Stimulated activated CD4-positive, alpha-beta T cell treated with anti-CD3 and anti-CD28 coated beads, Interleukin-12 subunit alpha, Interleukin-12 subunit beta, amount 100 ng/mL, for 48 hours (primary cell): ENCODE measurements at regions not wholly inside any gene's neighbourhood (a gene's known extent, or its start where the extent isn't known, plus 50 kb on each side); places are given as distances from the start of the nearest gene placed in this dataset.

Source experiments
- DNase-seq, 3 donors: peaks; one replicate each; pipeline ENCODE4 v3.0.0-alpha.2; 2020; ENCODE audit warnings: low read depth in 2 of 3, low spot score in 1 of 3

DNA sequence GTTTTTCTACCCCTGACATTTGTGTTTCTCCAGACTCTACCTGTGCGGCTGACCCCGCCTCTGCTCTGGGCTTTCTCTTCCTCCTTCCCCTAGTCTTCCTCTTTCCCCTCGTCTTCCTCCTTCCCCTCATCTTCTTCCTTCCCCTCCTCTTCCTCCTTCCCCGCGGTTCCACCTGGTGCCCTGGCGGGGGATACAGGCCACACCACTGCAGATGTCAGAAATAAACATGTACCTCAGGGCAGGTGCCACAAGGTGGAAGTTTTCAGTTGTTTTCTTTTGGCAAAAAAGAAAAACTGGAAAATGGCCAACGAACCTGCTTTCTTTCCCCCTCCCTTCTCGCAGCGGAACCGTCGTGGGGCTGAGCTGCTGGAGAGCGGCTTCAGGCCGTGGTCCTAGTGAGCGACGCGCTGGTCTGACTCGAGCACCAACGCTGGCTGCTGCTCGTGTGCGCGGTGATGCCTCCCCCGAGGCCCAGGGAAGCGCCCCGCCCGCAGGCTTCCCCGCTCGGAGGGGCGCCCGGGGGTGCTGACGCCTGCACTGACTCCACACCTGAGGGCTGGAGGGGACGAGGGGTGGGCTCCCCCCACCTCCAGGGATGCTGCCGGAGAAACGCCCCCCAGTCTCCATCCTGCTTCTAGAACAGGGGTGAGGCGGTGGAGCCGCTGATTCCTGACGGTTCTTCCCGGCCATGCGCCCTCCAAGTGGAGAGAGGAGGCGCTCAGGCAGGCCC lies 83.7 kb upstream of the ZNF516 start:
- no peak for DNase-seq

DNA sequence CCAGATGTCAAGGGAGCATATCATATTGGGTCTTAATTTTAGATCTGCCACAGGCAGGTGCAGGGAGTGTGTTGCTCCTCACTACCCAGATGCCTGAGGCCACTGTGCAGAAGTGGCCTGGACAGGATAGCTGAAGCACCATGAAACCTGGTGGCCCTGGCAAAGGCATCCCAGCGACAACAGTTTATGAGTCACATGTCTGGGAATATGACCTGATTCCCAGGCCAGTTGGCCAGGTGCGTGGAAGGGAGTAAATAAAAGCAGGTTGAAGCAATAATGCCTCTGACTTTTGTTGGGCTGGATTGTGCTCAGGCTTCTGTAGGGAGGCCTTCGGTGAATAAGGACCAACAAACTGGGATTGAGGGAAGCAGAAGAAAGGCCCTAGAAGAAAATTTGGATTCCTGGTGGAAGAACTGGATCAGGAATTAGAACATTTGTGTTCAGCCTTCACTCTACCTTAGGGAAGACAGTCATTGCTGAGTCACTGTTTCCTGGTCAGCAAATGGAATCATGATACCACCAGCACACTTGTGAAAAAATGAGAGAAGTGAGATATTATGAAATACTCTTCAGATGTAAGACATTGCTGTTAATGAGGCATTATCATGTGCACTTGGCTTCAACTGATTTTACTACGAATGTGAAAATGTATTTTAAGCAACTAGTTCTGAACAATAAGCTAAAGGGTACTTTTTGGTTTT lies 78.4 kb upstream of the ZNF516 start:
- no peak for DNase-seq

DNA sequence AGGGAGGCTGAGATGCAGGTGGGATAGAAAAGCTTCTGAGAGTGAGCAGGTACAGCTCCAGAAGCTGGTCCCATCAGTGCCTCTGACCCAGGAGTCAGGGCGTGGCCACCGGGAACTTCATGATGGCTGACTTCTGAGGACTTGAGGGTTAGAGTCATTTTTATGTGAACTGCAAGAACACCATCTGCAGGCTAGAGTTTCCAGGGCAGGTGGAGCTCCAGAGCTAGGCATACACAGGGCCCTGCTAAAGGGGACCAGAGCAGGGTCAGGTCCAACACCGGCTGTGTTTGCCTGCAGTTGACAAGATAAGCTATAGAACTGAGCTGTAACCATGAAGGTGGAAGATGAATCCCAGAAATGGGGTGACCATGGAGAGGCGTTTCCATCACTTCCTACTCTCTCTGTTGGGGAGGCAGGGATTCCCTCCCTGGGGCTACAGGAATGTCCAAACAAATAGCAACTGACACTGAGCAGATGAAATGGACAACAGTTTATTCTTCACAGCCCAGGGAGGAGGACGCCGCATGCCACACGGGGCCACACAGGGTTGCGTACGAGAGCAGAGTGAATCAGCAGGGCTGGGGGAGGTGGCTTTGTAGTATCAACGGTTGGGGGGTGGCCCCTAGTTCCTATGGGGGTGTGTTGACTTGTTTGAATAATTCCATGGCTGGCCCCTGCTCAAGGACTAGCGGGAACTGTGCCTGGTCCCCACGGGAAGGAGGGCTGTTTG lies 77.6 kb upstream of the ZNF516 start:
- DNase-seq: no peak

DNA sequence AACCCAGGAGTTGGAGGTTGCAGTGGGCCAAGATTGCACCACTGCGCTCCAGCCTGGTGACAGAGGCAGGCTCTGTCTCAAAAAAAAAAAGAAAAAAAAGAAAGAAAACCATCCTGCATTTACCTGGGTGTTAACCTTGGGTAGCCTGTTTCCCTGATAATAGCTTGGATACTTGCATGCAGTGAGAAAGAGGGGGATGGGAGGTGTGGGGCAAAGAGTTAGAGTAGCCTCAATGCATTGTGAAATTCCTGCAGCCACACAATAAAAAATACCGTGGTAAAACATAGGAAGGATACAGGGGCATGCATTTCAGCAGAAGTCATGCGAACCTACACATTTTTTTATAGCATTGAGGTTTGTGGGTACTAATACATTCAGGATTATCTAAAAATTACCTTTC lies 76.6 kb upstream of the ZNF516 start:
- no peak for DNase-seq

DNA sequence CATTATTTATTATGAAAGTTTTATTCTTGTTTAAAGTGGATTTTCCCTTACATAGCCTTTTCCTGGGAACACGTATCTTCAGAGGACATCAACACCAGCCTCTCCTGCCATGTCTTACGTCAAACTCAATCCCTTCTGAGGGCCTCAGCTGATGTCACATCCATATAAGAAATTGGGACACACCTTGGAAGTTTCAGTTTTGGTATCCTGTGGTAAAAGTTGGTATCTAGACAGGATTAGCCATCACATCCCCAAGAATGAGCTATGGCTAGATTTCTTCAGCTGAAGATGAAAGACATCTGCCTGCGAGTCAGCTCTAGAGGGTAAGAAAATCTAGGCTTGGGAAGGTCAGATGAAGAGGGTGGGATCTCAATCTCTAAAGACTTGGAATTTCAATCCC lies 75.8 kb upstream of the ZNF516 start:
- no peak for DNase-seq

DNA sequence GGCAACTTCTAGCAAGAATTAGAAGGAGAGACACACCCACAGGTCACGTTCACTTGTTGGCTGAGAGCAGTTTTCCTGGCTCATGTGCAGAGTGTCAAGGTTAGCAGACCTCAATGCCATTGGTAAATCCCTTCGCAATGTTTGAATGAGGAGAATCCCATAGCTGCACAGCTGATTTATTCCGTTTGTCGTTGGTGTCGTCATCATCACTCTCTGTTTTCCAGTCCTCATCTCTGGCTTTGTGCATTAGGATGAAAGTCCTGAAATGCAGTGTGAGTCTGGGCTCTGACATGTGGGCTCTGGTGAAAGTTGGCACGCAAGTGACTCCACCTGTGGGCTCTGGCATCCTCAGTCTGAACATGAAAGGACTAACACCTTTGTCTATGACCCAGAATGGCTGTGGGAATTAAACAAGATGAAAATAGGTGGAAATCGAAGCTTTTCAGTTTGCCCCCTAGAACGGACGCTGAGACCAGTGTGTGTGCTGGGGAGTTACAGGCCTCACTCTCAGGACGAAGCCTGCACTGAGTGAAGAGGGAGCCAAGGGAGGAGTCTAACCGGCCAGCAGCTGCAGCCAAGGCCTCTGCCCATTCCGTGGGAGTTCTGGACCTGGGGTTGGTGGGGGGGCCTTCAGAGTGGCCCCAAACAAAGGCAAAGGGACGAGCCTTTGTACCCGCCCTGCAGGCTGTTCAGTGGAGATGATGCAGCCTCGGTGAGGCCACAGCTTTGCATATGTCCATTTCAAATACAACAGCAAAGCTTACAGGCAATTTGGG lies 74.8 kb upstream of the ZNF516 start:
- DNase-seq: no peak

DNA sequence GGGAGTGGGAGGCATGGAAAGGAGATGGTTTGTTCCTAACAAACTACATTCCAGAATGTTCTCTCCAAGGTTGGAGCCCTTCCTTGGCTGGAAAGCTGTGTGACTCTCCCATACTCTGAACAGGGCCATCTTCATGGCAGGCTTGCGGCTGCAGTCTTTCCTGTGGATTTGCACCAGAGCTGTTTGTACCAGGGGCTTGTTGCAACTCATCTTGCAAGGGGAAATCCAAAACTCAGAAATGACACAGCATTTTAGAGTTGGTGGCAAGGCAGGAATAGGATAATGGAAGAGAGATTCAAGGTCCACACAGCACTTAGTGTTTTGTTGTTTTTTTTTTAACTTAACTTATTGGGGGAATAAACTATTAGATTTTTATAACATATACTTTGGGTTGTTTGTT lies 73.7 kb upstream of the ZNF516 start:
- DNase-seq: no peak

DNA sequence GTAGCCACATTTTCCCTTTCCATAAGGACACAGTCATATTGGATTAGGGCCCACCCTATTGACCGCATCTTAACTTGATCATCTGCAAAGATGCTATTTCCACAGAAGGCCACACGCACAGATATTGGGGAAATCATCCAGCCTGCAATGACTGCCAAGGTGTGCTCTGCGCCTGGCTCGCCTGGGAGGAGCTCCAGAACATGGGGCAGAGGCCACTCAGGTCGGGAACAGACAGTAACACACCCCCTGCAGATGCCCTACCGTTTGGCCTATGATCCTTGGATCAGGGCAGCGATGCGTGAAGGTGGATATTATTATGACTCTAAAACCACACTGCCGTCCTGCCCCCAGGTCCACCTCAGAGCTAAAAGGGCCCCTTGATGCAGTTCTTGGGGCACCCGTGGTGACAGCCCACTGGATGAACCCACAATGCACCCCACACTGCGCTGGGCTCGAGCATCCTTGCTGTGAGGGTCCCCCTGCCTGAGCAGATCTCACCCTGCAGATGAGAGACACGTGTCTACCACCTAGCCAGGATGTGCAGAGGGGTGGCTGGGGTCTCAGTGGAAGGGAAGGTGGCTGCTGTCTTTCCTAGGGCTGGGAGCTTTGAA lies 72.9 kb upstream of the ZNF516 start:
- DNase-seq: no peak

DNA sequence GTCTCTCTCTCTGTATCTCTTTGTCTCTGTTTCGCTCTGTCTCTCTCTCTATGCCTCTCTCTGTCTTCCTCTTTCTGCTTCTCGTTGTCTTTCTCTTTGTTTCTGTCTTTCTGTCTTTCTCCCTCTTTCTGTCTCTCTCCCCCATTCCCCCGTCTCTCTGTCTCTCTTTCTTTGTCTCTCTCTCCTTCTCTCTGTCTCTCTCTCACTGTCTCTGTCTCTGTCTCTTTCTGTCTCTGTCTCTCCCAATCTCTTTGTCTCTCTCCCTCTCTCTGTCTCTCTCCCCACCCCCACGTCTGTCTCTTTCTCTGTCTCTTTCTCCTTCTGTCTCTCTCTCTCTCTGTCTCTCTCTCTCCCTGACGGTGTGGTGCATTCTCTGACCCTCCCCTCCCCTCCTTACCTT lies 71.9 kb upstream of the ZNF516 start:
- no peak for DNase-seq

DNA sequence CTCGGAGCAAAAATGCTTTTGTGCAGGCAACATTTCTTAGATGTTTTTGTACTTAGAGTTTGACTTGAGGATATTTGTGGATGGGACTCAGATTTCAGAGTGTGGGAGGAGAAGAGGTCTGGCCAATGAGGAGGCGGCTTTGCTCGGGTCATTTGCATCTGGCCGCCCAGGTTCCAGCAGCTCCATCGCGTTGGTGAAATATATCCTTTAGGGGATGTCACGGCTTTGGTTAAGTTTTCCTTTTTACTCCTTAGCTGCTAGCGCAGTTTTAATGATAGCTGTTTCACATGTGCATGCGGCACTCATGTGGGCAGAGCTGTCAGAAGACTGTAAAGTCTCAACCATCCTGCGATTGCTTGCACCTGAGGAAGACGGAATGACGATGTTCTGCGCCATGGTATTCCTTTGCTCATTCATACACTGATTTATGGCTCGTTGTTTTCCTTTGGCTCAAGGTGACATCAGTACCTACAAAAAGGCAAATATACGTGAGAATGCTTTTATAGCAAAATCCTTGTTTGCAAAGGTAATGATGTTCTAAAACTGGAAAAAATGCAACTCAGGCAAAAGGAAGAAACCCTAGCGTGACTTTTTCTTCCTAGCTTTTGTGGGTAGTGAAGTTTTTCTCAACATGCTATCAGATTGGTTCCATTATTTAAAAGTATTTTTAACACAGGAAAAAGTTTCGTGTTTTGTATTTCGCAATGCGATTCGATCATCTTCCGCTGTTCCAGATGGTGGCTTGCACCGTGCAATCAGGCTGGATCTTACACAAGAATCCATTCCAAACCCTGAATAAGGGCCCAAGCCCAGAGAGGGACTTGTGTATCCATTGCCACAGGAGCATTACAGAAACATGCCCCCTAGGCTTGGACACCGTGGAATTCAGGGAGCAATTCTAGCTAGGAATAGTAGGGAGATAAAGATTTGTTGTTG lies 70.5 kb upstream of the ZNF516 start:
- no peak for DNase-seq

DNA sequence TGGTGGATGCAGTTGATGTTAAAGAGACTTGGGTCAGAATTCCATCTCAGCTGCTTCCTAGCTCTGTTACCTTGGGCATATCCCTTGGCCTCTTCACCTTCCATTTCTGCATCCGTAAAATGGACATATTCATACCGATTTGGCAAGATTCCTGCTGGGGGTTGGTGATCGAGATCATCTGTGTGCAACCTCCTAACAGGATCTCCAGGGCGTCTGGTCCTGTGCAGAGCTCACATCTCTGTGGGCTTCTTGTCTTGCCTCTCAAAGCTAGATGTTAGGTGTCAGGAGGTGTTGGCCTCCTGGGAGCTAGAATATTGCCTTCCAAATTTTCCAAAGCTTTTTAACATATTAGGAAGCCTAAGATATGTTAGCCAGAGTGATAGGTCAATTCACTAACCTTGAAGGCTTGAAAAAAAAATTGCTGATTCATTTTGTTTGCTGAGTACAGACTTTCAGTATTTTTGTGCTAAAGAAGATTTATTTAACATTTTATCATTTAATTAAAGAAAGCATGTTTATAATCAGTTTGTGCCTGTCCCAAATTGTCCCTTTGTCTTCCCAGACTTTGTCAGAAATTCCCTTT lies 69.7 kb upstream of the ZNF516 start:
- no peak for DNase-seq

DNA sequence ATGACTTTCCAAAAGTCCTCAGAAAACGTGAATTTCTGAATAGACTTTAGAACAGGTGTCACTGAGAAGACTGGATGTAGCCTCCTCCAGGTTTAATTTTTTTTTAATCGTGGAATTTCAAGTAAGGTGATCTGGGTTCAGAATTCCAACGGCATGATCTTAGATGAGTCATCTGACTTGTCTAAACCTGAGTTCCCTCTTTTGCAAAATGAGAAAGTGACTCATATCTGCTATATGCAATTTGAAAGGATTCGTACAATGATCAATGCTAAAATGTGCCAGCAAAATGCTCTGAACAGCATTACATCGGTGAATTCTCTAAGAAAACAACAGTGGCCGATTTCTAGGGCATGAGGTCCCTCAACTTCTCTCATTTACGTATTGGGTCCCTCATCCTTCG lies 69.1 kb upstream of the ZNF516 start:
- DNase-seq: no peak

DNA sequence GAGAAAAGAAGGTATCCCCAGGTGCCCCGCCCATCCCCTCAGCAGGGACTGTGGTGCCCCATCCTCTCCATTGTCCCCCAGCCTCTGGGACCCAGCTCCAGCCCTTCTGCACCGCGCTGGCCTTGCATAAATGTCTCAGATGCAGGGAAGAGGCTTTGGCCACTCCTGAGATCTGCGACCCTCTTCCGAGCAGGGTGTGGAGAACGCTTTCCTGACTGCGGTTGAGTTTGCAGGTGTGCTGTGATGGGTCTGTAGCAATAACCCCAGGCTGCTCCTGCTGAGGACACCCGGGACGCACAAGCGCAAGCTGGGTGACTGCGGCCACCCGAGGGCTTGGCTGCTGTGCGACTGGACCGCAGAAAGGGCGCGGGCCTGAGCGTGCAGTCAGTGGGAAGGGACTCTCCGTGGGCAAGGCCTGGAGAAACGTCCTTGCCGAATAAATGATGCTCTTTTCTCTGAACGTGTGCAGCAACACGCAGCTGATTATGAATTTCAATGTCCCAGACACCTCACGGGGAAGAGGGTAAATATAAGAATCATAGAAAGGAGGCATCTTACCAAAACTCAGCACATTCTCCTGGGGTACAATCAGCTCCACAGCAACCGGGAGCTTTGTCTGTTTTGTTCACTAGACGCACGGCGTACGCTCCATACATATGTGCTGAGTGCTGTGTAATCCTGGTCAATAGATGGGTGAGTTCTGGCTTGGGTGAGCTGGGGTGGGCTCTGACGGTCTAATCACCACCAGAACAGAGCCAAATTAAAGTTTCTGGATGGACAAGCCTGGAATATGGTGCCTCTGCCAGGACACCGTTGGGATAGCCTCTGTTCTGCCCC lies 67.5 kb upstream of the ZNF516 start:
- no peak for DNase-seq

DNA sequence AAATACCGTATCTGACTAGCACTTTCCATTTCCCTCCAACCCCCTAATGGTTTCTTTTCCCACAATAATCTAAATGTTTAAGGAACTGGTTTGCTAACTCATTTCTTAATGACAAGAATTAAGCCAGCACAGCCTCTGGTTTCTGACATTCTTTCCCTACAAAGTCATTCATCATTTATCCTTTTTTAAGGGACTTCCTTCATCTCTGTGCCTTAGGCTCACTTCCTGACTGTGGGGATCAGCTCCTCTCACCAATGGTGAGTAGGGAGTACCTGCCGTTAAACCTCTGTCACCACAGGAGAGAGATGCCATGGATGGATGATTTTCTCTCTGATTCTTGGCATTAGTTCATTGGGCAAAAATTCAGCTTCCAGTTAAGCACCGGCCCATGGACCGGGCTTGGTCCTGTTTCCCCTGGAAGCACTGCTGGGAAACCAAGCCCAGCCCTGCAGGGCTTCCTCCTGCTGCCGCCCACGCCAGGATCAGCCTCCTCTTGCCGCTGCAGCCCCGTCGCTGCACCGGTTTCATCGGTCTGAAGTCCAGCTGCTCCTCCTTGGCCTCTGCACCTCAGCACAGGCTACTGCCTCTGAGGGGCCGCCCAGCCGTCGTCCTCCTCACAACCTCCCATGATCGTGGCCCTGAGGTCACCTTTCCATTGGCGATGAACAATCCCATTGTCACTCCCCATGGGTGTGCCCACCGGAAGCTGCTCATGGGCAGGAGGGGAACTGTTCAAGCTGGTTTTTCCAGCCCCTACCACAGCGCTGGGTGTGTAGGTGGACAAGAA lies 64.0 kb upstream of the ZNF516 start:
- no peak for DNase-seq

DNA sequence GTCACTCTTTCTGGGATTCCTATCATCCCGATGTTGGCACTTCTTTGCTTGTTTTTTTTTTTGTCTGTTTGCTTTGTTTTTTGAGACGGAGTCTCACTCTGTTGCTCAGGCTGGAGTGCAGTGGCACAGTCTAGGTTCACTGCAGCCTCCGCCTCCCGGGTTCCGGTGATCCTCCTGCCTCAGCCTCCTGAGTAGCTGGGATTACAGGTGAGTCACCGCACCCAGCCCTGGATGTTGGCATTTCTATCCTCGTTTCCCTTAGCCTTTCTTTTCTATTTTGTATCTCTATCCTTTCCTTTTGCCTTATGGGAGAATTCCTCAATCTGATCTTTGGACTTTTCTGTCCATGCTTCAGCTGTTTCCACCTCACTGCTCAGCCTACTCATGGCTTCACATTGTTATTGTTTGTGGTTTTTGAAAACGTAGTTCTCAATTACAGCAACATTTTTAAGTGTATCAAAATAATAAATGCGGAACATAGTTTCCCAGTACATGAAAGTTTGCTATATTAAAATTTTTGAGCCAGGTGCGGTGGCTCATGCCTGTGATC lies 62.1 kb upstream of the ZNF516 start:
- no peak for DNase-seq

DNA sequence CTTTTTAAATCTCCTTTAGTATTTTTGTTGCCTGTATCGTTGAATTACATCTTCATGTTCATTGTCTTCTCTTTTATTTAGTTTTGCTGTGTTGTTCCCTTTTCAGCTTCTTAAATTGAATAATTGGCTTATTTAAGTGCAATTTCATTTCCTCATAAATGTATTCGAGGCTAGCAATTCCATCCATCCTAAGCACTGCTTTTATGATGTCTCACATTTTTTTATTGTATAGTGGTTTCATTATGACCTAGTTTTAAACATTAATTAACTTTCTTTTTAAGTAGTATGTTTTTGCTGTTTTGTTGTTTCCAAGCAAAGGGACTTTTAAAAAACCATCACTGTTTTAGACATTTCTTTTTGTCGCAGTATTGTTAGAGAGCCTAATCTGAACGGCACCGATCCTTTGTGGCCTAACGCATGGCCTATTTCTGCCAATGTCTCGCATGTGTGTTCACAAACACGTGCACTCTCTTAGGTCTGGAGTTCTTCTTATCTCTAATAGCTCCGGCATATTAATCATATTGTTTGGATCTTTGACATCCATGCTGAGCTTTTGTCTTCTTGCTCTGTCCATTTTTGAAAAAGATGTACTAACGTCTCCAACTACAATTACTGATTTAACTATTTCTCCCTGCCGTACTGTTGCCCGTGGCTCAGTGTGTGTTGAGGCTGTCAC lies 59.6 kb upstream of the ZNF516 start:
- DNase-seq: no peak
